GM12878 (cell line): ENCODE measurements at regions not wholly inside any gene's neighbourhood (a gene's known extent, or its start where the extent isn't known, plus 50 kb on each side); places are given as distances from the start of the nearest gene placed in this dataset.

ENCODE experiments used
- CTCF ChIP-seq, 3 experiments: IDR thresholded peaks in 2 of 3; conservative IDR thresholded peaks in 1 of 3; 2 replicates each; pipeline ENCODE4 v1.5.1; 2011; ENCODE audit warnings: low read depth in 3 of 3, low read length in 3 of 3, mild to moderate bottlenecking in 3 of 3, control low read depth in 2 of 3, moderate library complexity in 2 of 3, inconsistent platforms in 1 of 3, mixed read lengths in 1 of 3; ENCODE audit not compliant: control insufficient read depth in 2 of 3, insufficient read depth in 1 of 3; ENCODE audit errors: extremely low read depth in 1 of 3
- GABPA ChIP-seq: IDR thresholded peaks from 2 replicates; pipeline ENCODE4 v1.6.1; 2014; ENCODE audit warnings: antibody characterized with exemption, low read depth, mild to moderate bottlenecking, inconsistent platforms
- HDGF ChIP-seq: fragments of 450-650 bp; IDR thresholded peaks from 2 replicates; pipeline ENCODE4 v1.6.1; 2016; ENCODE audit warnings: antibody characterized with exemption
- MXI1 ChIP-seq: fragments of 150-350 bp; IDR thresholded peaks from 2 replicates; pipeline ENCODE4 v1.6.1; 2011; ENCODE audit warnings: low read depth, mild to moderate bottlenecking, inconsistent platforms, low read length, improper control_type of control experiment
- NFIC ChIP-seq: IDR thresholded peaks from 2 replicates; pipeline ENCODE4 v1.6.1; 2012; ENCODE audit warnings: low read depth, mild to moderate bottlenecking, inconsistent platforms, low read length, moderate library complexity
- POLR2A ChIP-seq: IDR thresholded peaks from 2 replicates; pipeline ENCODE4 v1.6.1; 2011; ENCODE audit warnings: low read depth, mild to moderate bottlenecking, low read length
- SIN3A ChIP-seq: IDR thresholded peaks from 2 replicates; pipeline ENCODE4 v1.6.1; 2012; ENCODE audit warnings: low read depth, low read length, improper control_type of control experiment
- SPI1 ChIP-seq: IDR thresholded peaks from 2 replicates; pipeline ENCODE4 v1.6.1; 2011; ENCODE audit warnings: low read depth, mild to moderate bottlenecking, low read length, moderate library complexity, borderline replicate concordance; ENCODE audit not compliant: insufficient read depth

DNA sequence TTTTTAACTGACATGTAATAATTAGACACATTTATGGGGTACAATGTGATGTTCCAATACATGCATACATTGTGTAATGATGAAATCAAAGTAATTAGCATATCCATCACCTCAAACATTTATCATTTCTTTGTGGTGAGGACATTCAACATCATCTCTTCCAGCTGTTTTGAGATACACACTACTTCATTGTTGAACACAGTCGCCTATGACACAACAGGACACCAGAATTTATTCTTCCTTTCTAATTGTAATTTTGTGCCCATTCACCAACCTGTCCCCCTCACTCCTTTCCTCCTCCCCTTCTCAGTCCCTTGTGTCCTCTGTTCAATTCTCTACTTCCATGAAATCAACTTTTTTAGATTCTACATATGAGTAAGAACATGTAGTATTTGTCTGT lies 113.4 kb upstream of the CBLB start:
- TF ChIP-seq HDGF (no peak), NFIC (no peak), CTCF (IDR thresholded peaks at IDR 0.05 in 2 of 3, conservative IDR thresholded peaks at IDR 0.05 in 1 of 3; ENCODE audit: control insufficient read depth in 2 of 3, extremely low read depth in 1 of 3, insufficient read depth in 1 of 3, low read depth in 3 of 3, low read length in 3 of 3) (no peak), SPI1 (no peak), SIN3A (no peak), POLR2A (no peak), GABPA (no peak), MXI1 (no peak)
